ENCODE measurements at regions not wholly inside any gene's neighbourhood (a gene's known extent, or its start where the extent isn't known, plus 50 kb on each side); places are given as distances from the start of the nearest gene placed in this dataset.

- Mint-ChIP-seq H3K9me3 (peaks cover 0 to 8% (median 2%) of the 10 kb centered on the region in 8 donors), H3K4me1 (no peaks in the 10 kb centered on the region), H3K36me3 (no peaks in the 10 kb centered on the region), H3K27me3 (no peaks in the 10 kb centered on the region), H3K4me3 (no peak overlapping the region), H3K27ac (no peak overlapping the region)
- intact Hi-C loops (cut with micrococcal nuclease), result no loop called here
- POLR2A ChIA-PET (ENCODE audit: partially characterized antibody), result no interaction called here
- no peaks in the 10 kb centered on the region for H3K36me3 ChIP-seq (ENCODE audit: insufficient read depth, low read length)
- no peaks in the 10 kb centered on the region for H3K27me3 ChIP-seq (ENCODE audit: insufficient read depth, low read length)
- DNase-seq, result no peak
- H3K4me1 ChIP-seq (ENCODE audit: insufficient read depth, low read length), result no peaks in the 10 kb centered on the region
- no peak overlapping the region for H3K4me3 ChIP-seq (ENCODE audit: low read length in 2 of 2)
- CTCF ChIA-PET (ENCODE audit: partially characterized antibody), result no interaction called here
- H3K9me3 ChIP-seq (ENCODE audit: control insufficient read depth in 1 of 2, low read length in 2 of 2), result no peaks in the 10 kb centered on the region
- no peak overlapping the region for H3K27ac ChIP-seq (ENCODE audit: low read depth, low read length)
Measured at GRCh38 chr5:84603568-84604185, 219.0 kb upstream of the EDIL3 start.

- POLR2A ChIA-PET (ENCODE audit: partially characterized antibody), result no interaction called here
- H3K4me3 Mint-ChIP-seq, result no peak overlapping the region
- DNase-seq, result no peak
- Histone ChIP-seq H3K27ac (ENCODE audit: low read depth, low read length) (no peak overlapping the region), H3K36me3 (ENCODE audit: insufficient read depth, low read length) (no peaks in the 10 kb centered on the region), H3K9me3 (ENCODE audit: control insufficient read depth in 1 of 2, low read length in 2 of 2) (no peaks in the 10 kb centered on the region), H3K27me3 (ENCODE audit: insufficient read depth, low read length) (no peaks in the 10 kb centered on the region), H3K4me3 (ENCODE audit: low read length in 2 of 2) (no peak overlapping the region), H3K4me1 (ENCODE audit: insufficient read depth, low read length) (no peaks in the 10 kb centered on the region)
- H3K27ac Mint-ChIP-seq, result no peak overlapping the region
- no peaks in the 10 kb centered on the region for H3K27me3 Mint-ChIP-seq
- no peaks in the 10 kb centered on the region for H3K36me3 Mint-ChIP-seq
- intact Hi-C loops (cut with micrococcal nuclease), result no loop called here
- CTCF ChIA-PET (ENCODE audit: partially characterized antibody), result no interaction called here
- H3K9me3 Mint-ChIP-seq, result peaks cover 0 to 8% (median 2%) of the 10 kb centered on the region in 8 donors
- H3K4me1 Mint-ChIP-seq, result no peaks in the 10 kb centered on the region
Measured at GRCh38 chr5:84602371-84602771, 217.7 kb upstream of the EDIL3 start.

GRCh38 chr5:84599964-84600363, 215.3 kb upstream of the EDIL3 start:
- CTCF ChIA-PET (ENCODE audit: partially characterized antibody), result no interaction called here
- Histone ChIP-seq H3K4me1 (ENCODE audit: insufficient read depth, low read length) (no peaks in the 10 kb centered on the region), H3K9me3 (ENCODE audit: control insufficient read depth in 1 of 2, low read length in 2 of 2) (no peaks in the 10 kb centered on the region), H3K27me3 (ENCODE audit: insufficient read depth, low read length) (no peaks in the 10 kb centered on the region), H3K36me3 (ENCODE audit: insufficient read depth, low read length) (no peaks in the 10 kb centered on the region), H3K4me3 (ENCODE audit: low read length in 2 of 2) (no peak overlapping the region), H3K27ac (ENCODE audit: low read depth, low read length) (no peak overlapping the region)
- no peaks in the 10 kb centered on the region for H3K27me3 Mint-ChIP-seq
- peaks cover 0 to 7% (median 0%) of the 10 kb centered on the region in 8 donors for H3K9me3 Mint-ChIP-seq
- no peak overlapping the region for H3K27ac Mint-ChIP-seq
- DNase-seq, result no peak
- POLR2A ChIA-PET (ENCODE audit: partially characterized antibody), result no interaction called here
- no peaks in the 10 kb centered on the region for H3K4me1 Mint-ChIP-seq
- H3K36me3 Mint-ChIP-seq, result no peaks in the 10 kb centered on the region
- no peak overlapping the region for H3K4me3 Mint-ChIP-seq
- intact Hi-C loops (cut with micrococcal nuclease), result no loop called here

- Mint-ChIP-seq H3K27me3 (no peaks in the 10 kb centered on the region), H3K4me1 (no peaks in the 10 kb centered on the region), H3K9me3 (peaks cover 0 to 7% (median 0%) of the 10 kb centered on the region in 8 donors), H3K36me3 (no peaks in the 10 kb centered on the region), H3K27ac (no peak overlapping the region), H3K4me3 (no peak overlapping the region)
- no peaks in the 10 kb centered on the region for H3K36me3 ChIP-seq (ENCODE audit: insufficient read depth, low read length)
- H3K4me1 ChIP-seq (ENCODE audit: insufficient read depth, low read length), result no peaks in the 10 kb centered on the region
- H3K27me3 ChIP-seq (ENCODE audit: insufficient read depth, low read length), result no peaks in the 10 kb centered on the region
- ChIA-PET CTCF (ENCODE audit: partially characterized antibody) (no interaction called here), POLR2A (ENCODE audit: partially characterized antibody) (no interaction called here)
- intact Hi-C loops (cut with micrococcal nuclease), result no loop called here
- H3K4me3 ChIP-seq (ENCODE audit: low read length in 2 of 2), result no peak overlapping the region
- H3K27ac ChIP-seq (ENCODE audit: low read depth, low read length), result no peak overlapping the region
- H3K9me3 ChIP-seq (ENCODE audit: control insufficient read depth in 1 of 2, low read length in 2 of 2), result no peaks in the 10 kb centered on the region
- no peak for DNase-seq
Measured at GRCh38 chr5:84597904-84598303, 213.2 kb upstream of the EDIL3 start.

GRCh38 chr5:84590629-84591028, 205.9 kb upstream of the EDIL3 start:
- Histone ChIP-seq H3K36me3 (ENCODE audit: insufficient read depth, low read length) (no peaks in the 10 kb centered on the region), H3K27me3 (ENCODE audit: insufficient read depth, low read length) (no peaks in the 10 kb centered on the region), H3K9me3 (ENCODE audit: control insufficient read depth in 1 of 2, low read length in 2 of 2) (no peaks in the 10 kb centered on the region), H3K4me1 (ENCODE audit: insufficient read depth, low read length) (no peaks in the 10 kb centered on the region), H3K4me3 (ENCODE audit: low read length in 2 of 2) (no peak overlapping the region), H3K27ac (ENCODE audit: low read depth, low read length) (no peak overlapping the region)
- ChIA-PET POLR2A (ENCODE audit: partially characterized antibody) (no interaction called here), CTCF (ENCODE audit: partially characterized antibody) (no interaction called here)
- DNase-seq, result no peak
- Mint-ChIP-seq H3K27me3 (no peaks in the 10 kb centered on the region), H3K4me1 (no peaks in the 10 kb centered on the region), H3K9me3 (peaks cover 0 to 4% (median 0%) of the 10 kb centered on the region in 8 donors), H3K27ac (no peak overlapping the region), H3K36me3 (no peaks in the 10 kb centered on the region), H3K4me3 (no peak overlapping the region)
- intact Hi-C loops (cut with micrococcal nuclease), result no loop called here

GRCh38 chr5:84589926-84590325, 205.2 kb upstream of the EDIL3 start:
- no peak overlapping the region for H3K27ac Mint-ChIP-seq
- H3K27ac ChIP-seq (ENCODE audit: low read depth, low read length), result no peak overlapping the region
- H3K4me1 Mint-ChIP-seq, result no peaks in the 10 kb centered on the region
- H3K36me3 Mint-ChIP-seq, result no peaks in the 10 kb centered on the region
- no peak for DNase-seq
- H3K36me3 ChIP-seq (ENCODE audit: insufficient read depth, low read length), result no peaks in the 10 kb centered on the region
- no peaks in the 10 kb centered on the region for H3K27me3 Mint-ChIP-seq
- H3K4me3 ChIP-seq (ENCODE audit: low read length in 2 of 2), result no peak overlapping the region
- peaks cover 0 to 4% (median 0%) of the 10 kb centered on the region in 8 donors for H3K9me3 Mint-ChIP-seq
- no peak overlapping the region for H3K4me3 Mint-ChIP-seq
- H3K4me1 ChIP-seq (ENCODE audit: insufficient read depth, low read length), result no peaks in the 10 kb centered on the region
- ChIA-PET POLR2A (ENCODE audit: partially characterized antibody) (no interaction called here), CTCF (ENCODE audit: partially characterized antibody) (no interaction called here)
- H3K9me3 ChIP-seq (ENCODE audit: control insufficient read depth in 1 of 2, low read length in 2 of 2), result no peaks in the 10 kb centered on the region
- intact Hi-C loops (cut with micrococcal nuclease), result no loop called here
- no peaks in the 10 kb centered on the region for H3K27me3 ChIP-seq (ENCODE audit: insufficient read depth, low read length)

- intact Hi-C loops (cut with micrococcal nuclease), result no loop called here
- H3K9me3 ChIP-seq (ENCODE audit: control insufficient read depth in 1 of 2, low read length in 2 of 2), result no peaks in the 10 kb centered on the region
- H3K36me3 ChIP-seq (ENCODE audit: insufficient read depth, low read length), result no peaks in the 10 kb centered on the region
- H3K27ac ChIP-seq (ENCODE audit: low read depth, low read length), result no peak overlapping the region
- no peaks in the 10 kb centered on the region for H3K4me1 Mint-ChIP-seq
- no peak overlapping the region for H3K4me3 ChIP-seq (ENCODE audit: low read length in 2 of 2)
- no peaks in the 10 kb centered on the region for H3K36me3 Mint-ChIP-seq
- CTCF ChIA-PET (ENCODE audit: partially characterized antibody), result no interaction called here
- DNase-seq, result no peak
- H3K27ac Mint-ChIP-seq, result no peak overlapping the region
- POLR2A ChIA-PET (ENCODE audit: partially characterized antibody), result no interaction called here
- no peaks in the 10 kb centered on the region for H3K27me3 Mint-ChIP-seq
- no peaks in the 10 kb centered on the region for H3K4me1 ChIP-seq (ENCODE audit: insufficient read depth, low read length)
- H3K9me3 Mint-ChIP-seq, result peaks cover 0 to 2% (median 0%) of the 10 kb centered on the region in 8 donors
- no peaks in the 10 kb centered on the region for H3K27me3 ChIP-seq (ENCODE audit: insufficient read depth, low read length)
- no peak overlapping the region for H3K4me3 Mint-ChIP-seq
Measured at GRCh38 chr5:84585218-84585617, 200.5 kb upstream of the EDIL3 start.

- intact Hi-C loops (cut with micrococcal nuclease), result no loop called here
- Histone ChIP-seq H3K9me3 (ENCODE audit: control insufficient read depth in 1 of 2, low read length in 2 of 2) (no peaks in the 10 kb centered on the region), H3K36me3 (ENCODE audit: insufficient read depth, low read length) (no peaks in the 10 kb centered on the region), H3K27me3 (ENCODE audit: insufficient read depth, low read length) (no peaks in the 10 kb centered on the region), H3K4me3 (ENCODE audit: low read length in 2 of 2) (no peak overlapping the region), H3K27ac (ENCODE audit: low read depth, low read length) (no peak overlapping the region), H3K4me1 (ENCODE audit: insufficient read depth, low read length) (no peaks in the 10 kb centered on the region)
- H3K9me3 Mint-ChIP-seq, result peaks cover 0 to 7% (median 2%) of the 10 kb centered on the region in 8 donors
- no peak overlapping the region for H3K27ac Mint-ChIP-seq
- no peaks in the 10 kb centered on the region for H3K27me3 Mint-ChIP-seq
- H3K4me3 Mint-ChIP-seq, result no peak overlapping the region
- ChIA-PET POLR2A (ENCODE audit: partially characterized antibody) (no interaction called here), CTCF (ENCODE audit: partially characterized antibody) (no interaction called here)
- H3K4me1 Mint-ChIP-seq, result no peaks in the 10 kb centered on the region
- no peak for DNase-seq
- H3K36me3 Mint-ChIP-seq, result no peaks in the 10 kb centered on the region
Measured at GRCh38 chr5:84578226-84578625, 193.5 kb upstream of the EDIL3 start.

Data from CD4-positive, alpha-beta memory T cell (primary cell).